ENCODE measurements at regions not wholly inside any gene's neighbourhood (a gene's known extent, or its start where the extent isn't known, plus 50 kb on each side); places are given as distances from the start of the nearest gene placed in this dataset.

- TF ChIP-seq SMC3 (IDR thresholded peaks at IDR 0.05; ENCODE audit: low read depth, low read length) (no peak), PBX3 (IDR thresholded peaks at IDR 0.05) (no peak), FOXM1 (IDR thresholded peaks at IDR 0.05; ENCODE audit: low read depth) (no peak), YY1 (IDR thresholded peaks at IDR 0.05; ENCODE audit: low read depth) (no peak)
- no peaks in the 10 kb centered on the region for H3K9me3 ChIP-seq
- no peak overlapping the region for H3K4me2 ChIP-seq
- no peaks in the 10 kb centered on the region for H3K27me3 ChIP-seq (ENCODE audit: insufficient read depth)
- CTCF ChIA-PET, result interaction anchor here (1.0 kb wide), 1 partner anchor 9 kb away, joined by 3 read pairs; no protein-coding TSS in a partner anchor
- H3K79me2 ChIP-seq (ENCODE audit: insufficient read depth), result no peaks in the 10 kb centered on the region
- no peaks in the 10 kb centered on the region for H3K4me1 ChIP-seq (ENCODE audit: control insufficient read depth in 1 of 2, insufficient read depth in 2 of 2, low read depth in 1 of 2, low read length in 1 of 2)
- no peak overlapping the region for H3K9ac ChIP-seq
- H3K36me3 ChIP-seq (replicated peaks in 1 of 2; ENCODE audit: control insufficient read depth in 1 of 2, insufficient read depth in 2 of 2, low read length in 1 of 2), result no peaks in the 10 kb centered on the region
- no peak for DNase-seq
- POLR2A ChIA-PET, result no interaction called here
- H3K27ac ChIP-seq (ENCODE audit: low read depth in 2 of 2, low read length in 1 of 2), result no peak overlapping the region
- H3F3A ChIP-seq (replicated peaks; ENCODE audit: insufficient read depth), result no peaks in the 10 kb centered on the region
- H4K20me1 ChIP-seq (ENCODE audit: insufficient read depth), result no peaks in the 10 kb centered on the region
- H3K9me2 ChIP-seq, result no peaks in the 10 kb centered on the region
- no peak overlapping the region for H2AFZ ChIP-seq (ENCODE audit: low read depth)
- 36% methylated on average over 1 of the region's 1 CpG for WGBS (ENCODE audit: low lambda C conversion rate)
- H3K4me3 ChIP-seq (ENCODE audit: low read depth in 2 of 2, low read length in 1 of 2), result no peak overlapping the region
These were observed 329.3 kb downstream of the GRIN2B start for GRCh38 chr12:13652105-13652504.

DNA sequence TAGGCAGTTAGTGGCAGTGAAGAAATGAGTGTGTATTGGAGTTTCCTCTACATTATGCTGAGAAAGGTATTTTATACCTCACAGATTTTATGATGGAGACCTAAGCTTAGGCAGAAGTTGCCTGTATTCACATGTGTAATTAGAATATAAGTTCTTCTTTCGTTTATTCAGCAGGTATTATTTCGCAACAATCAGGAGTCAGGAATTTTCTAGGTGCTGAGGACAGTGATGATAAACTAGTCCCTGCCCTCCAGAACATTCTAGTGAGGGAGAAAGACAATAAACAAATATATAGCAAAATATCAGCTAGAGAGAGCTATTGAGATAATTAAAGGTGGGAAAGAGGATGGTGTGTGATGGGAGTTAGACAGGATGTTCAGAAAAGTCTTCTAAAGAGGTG lies 345.7 kb downstream of the GRIN2B start:
- WGBS (ENCODE audit: low lambda C conversion rate), result 5% methylated on average over 2 of the region's 2 CpGs
- CTCF ChIA-PET, result no interaction called here
- H3K9me2 ChIP-seq, result no peaks in the 10 kb centered on the region
- H3K27me3 ChIP-seq (ENCODE audit: insufficient read depth), result no peaks in the 10 kb centered on the region
- no peak overlapping the region for H3K9ac ChIP-seq
- TF ChIP-seq MXI1 (IDR thresholded peaks at IDR 0.05; ENCODE audit: low read depth, low read length) (no peak), MEF2A (IDR thresholded peaks at IDR 0.05; ENCODE audit: borderline replicate concordance, low read depth) (no peak), NRF1 (IDR thresholded peaks at IDR 0.05; ENCODE audit: low read depth, low read length) (no peak), EP300 (IDR thresholded peaks at IDR 0.05; ENCODE audit: borderline replicate concordance in 1 of 2, low read depth in 1 of 2, low read length in 1 of 2) (no peak), ELF1 (IDR thresholded peaks at IDR 0.05) (no peak), CHD2 (IDR thresholded peaks at IDR 0.05; ENCODE audit: low read length, partially characterized antibody) (no peak), RCOR1 (IDR thresholded peaks at IDR 0.05; ENCODE audit: low read length) (no peak), JUND (IDR thresholded peaks at IDR 0.05) (no peak), TCF12 (IDR thresholded peaks at IDR 0.05) (no peak), GABPA (IDR thresholded peaks at IDR 0.05; ENCODE audit: low read depth) (no peak), RFX5 (IDR thresholded peaks at IDR 0.05; ENCODE audit: low read length) (no peak), USF1 (IDR thresholded peaks at IDR 0.05; ENCODE audit: borderline replicate concordance, low read depth) (no peak), POLR2AphosphoS5 (IDR thresholded peaks at IDR 0.05; ENCODE audit: low read depth, low read length) (no peak), NFIC (IDR thresholded peaks at IDR 0.05; ENCODE audit: borderline replicate concordance) (no peak)
- TF ChIP-seq, protein P1, sequence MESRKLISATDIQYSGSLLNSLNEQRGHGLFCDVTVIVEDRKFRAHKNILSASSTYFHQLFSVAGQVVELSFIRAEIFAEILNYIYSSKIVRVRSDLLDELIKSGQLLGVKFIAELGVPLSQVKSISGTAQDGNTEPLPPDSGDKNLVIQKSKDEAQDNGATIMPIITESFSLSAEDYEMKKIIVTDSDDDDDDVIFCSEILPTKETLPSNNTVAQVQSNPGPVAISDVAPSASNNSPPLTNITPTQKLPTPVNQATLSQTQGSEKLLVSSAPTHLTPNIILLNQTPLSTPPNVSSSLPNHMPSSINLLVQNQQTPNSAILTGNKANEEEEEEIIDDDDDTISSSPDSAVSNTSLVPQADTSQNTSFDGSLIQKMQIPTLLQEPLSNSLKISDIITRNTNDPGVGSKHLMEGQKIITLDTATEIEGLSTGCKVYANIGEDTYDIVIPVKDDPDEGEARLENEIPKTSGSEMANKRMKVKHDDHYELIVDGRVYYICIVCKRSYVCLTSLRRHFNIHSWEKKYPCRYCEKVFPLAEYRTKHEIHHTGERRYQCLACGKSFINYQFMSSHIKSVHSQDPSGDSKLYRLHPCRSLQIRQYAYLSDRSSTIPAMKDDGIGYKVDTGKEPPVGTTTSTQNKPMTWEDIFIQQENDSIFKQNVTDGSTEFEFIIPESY (IDR thresholded peaks at IDR 0.05; ENCODE audit: borderline replicate concordance, low read depth), result no peak
- TF ChIP-seq, protein P2, sequence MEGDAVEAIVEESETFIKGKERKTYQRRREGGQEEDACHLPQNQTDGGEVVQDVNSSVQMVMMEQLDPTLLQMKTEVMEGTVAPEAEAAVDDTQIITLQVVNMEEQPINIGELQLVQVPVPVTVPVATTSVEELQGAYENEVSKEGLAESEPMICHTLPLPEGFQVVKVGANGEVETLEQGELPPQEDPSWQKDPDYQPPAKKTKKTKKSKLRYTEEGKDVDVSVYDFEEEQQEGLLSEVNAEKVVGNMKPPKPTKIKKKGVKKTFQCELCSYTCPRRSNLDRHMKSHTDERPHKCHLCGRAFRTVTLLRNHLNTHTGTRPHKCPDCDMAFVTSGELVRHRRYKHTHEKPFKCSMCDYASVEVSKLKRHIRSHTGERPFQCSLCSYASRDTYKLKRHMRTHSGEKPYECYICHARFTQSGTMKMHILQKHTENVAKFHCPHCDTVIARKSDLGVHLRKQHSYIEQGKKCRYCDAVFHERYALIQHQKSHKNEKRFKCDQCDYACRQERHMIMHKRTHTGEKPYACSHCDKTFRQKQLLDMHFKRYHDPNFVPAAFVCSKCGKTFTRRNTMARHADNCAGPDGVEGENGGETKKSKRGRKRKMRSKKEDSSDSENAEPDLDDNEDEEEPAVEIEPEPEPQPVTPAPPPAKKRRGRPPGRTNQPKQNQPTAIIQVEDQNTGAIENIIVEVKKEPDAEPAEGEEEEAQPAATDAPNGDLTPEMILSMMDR (IDR thresholded peaks at IDR 0.05), result no peak
- no peaks in the 10 kb centered on the region for H3K9me3 ChIP-seq
- H3F3A ChIP-seq (replicated peaks; ENCODE audit: insufficient read depth), result no peaks in the 10 kb centered on the region
- H3K27ac ChIP-seq (ENCODE audit: low read depth in 2 of 2, low read length in 1 of 2), result no peak overlapping the region
- H3K4me3 ChIP-seq (ENCODE audit: low read depth in 2 of 2, low read length in 1 of 2), result no peak overlapping the region
- no peaks in the 10 kb centered on the region for H3K79me2 ChIP-seq (ENCODE audit: insufficient read depth)
- no peaks in the 10 kb centered on the region for H4K20me1 ChIP-seq (ENCODE audit: insufficient read depth)
- no peak overlapping the region for H3K4me2 ChIP-seq
- H2AFZ ChIP-seq (ENCODE audit: low read depth), result no peak overlapping the region
- H3K4me1 ChIP-seq (ENCODE audit: control insufficient read depth in 1 of 2, insufficient read depth in 2 of 2, low read depth in 1 of 2, low read length in 1 of 2), result no peaks in the 10 kb centered on the region
- no peak for DNase-seq
- POLR2A ChIA-PET, result no interaction called here
- H3K36me3 ChIP-seq (replicated peaks in 1 of 2; ENCODE audit: control insufficient read depth in 1 of 2, insufficient read depth in 2 of 2, low read length in 1 of 2), result no peaks in the 10 kb centered on the region

Measured in SK-N-SH (cell line).